ENCODE measurements at regions not wholly inside any gene's neighbourhood (a gene's known extent, or its start where the extent isn't known, plus 50 kb on each side); places are given as distances from the start of the nearest gene placed in this dataset.
A peak's percentile ranks its signal among the peaks of the same experiment; 100 is the strongest.

DNA sequence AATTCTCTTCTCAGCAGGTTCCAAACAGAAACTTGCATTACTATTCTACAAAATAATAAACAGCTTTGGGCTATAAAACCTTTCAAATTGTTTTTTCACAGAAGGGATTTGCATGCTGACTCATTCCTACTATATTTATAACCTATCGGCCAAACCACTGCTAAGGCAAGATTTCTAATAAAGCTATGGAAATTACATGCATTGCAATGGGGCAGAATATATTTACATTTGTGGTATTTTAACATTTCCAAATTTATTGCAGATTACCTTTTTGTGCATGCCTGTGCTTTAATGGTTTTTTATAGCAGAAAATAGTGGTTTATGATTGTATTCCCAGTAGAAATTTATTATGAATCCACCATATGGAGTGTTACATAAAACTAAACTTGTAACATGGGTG, 69.0 kb upstream of the NPVF start:
- TF ChIP-seq POLR2A (IDR thresholded peaks at IDR 0.05) (no peak), POLR2AphosphoS5 (IDR thresholded peaks at IDR 0.05) (no peak)
- TF ChIP-seq, protein P1, sequence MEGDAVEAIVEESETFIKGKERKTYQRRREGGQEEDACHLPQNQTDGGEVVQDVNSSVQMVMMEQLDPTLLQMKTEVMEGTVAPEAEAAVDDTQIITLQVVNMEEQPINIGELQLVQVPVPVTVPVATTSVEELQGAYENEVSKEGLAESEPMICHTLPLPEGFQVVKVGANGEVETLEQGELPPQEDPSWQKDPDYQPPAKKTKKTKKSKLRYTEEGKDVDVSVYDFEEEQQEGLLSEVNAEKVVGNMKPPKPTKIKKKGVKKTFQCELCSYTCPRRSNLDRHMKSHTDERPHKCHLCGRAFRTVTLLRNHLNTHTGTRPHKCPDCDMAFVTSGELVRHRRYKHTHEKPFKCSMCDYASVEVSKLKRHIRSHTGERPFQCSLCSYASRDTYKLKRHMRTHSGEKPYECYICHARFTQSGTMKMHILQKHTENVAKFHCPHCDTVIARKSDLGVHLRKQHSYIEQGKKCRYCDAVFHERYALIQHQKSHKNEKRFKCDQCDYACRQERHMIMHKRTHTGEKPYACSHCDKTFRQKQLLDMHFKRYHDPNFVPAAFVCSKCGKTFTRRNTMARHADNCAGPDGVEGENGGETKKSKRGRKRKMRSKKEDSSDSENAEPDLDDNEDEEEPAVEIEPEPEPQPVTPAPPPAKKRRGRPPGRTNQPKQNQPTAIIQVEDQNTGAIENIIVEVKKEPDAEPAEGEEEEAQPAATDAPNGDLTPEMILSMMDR (IDR thresholded peaks at IDR 0.05), result no peak
- intact Hi-C loops (cut with DNase I; ENCODE audit: low total_unique reads), result no loop called here

DNA sequence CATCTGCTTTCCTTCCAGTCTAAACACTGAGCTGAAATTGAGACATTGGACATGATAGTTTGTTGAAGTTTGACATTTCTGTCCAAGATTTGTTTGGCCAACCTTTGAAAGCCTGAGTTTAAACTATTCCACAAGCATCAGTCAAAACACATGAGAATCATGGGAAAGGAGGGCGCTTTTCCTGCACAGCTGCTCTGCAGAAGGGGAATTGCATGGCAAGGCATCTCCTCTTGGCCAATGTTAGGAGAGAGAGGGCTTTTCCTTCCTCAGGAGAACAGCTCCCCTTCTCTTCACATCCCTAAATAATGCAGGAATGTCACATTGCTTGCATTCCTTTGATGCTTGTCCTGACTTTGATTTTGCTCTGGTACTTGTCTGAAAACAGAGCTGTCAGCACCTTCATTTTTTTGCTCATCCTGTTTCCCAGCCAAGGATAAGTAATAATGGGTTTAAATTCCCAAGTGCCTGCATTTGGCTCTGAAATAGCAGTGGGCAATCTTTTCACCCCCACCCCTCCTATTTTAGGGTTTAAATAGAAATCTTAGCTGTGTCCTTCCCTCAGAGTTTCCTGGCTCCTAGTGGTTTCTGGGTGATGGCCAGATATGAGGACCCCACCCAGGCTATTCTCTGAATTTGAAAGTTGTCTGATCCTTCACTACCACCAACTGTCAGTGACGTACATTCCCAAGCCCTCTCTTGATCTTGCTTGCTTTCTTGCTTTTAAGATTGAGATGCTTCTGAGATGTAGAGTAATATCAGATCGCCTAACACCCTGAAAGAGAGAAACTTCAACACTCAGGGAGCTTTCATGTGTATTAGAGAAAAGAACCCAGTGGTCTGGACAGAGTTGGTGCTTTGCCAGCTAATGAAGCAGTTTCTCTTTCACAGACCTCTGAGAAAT, 75.2 kb upstream of the NPVF start:
- intact Hi-C loops (cut with DNase I; ENCODE audit: low total_unique reads), result no loop called here
- Histone ChIP-seq H3K4me1 (no peaks in the 10 kb centered on the region), H3K9me3 (no peaks in the 10 kb centered on the region), H3K27ac (no peak overlapping the region), H3K27me3 (no peaks in the 10 kb centered on the region), H3K4me3 (no peak overlapping the region), H3K36me3 (no peaks in the 10 kb centered on the region)
- no peak for DNase-seq (ENCODE audit: low spot score in 2 of 2)
- TF ChIP-seq POLR2AphosphoS5 (IDR thresholded peaks at IDR 0.05), result peak in 1 of 3 donors; percentile 74
- no peak for TF ChIP-seq POLR2A (IDR thresholded peaks at IDR 0.05)
- TF ChIP-seq, protein P1 (IDR thresholded peaks at IDR 0.05), result no peak

More for the DNA sequence above, 69.0 kb upstream of the NPVF start:
- no peak overlapping the region for H3K27ac ChIP-seq
- no peaks in the 10 kb centered on the region for H3K9me3 ChIP-seq
- no peak for DNase-seq (ENCODE audit: low spot score in 2 of 2)
- no peaks in the 10 kb centered on the region for H3K27me3 ChIP-seq
- no peaks in the 10 kb centered on the region for H3K4me1 ChIP-seq
- H3K36me3 ChIP-seq, result no peaks in the 10 kb centered on the region
- no peak overlapping the region for H3K4me3 ChIP-seq

DNA sequence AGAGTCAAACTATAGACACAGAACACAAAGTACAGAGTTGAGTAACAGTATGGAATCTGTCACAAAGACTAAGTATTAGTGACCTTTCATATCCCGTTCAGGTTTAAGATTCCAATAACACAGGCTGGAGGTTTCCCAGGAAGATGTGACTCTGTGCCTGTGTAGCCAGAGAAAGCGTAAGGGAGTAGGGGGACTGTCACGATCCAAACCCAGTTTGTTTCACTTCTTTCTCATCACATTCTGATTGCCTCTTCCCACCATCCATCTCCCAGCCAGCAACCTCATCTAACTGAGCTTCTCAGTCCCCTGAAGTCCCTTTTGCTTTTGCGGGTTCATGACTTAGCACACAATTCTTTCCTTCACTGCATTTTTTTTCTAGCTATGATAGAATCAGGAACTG, 76.4 kb upstream of the NPVF start:
- intact Hi-C loops (cut with DNase I; ENCODE audit: low total_unique reads), result no loop called here
- H3K36me3 ChIP-seq, result no peaks in the 10 kb centered on the region
- TF ChIP-seq POLR2AphosphoS5 (IDR thresholded peaks at IDR 0.05), result no peak
- TF ChIP-seq POLR2A (IDR thresholded peaks at IDR 0.05), result no peak
- TF ChIP-seq, protein P1 (IDR thresholded peaks at IDR 0.05), result no peak
- no peaks in the 10 kb centered on the region for H3K27me3 ChIP-seq
- no peak overlapping the region for H3K27ac ChIP-seq
- H3K9me3 ChIP-seq, result no peaks in the 10 kb centered on the region
- no peak overlapping the region for H3K4me3 ChIP-seq
- no peak for DNase-seq (ENCODE audit: low spot score in 2 of 2)
- no peaks in the 10 kb centered on the region for H3K4me1 ChIP-seq

DNA sequence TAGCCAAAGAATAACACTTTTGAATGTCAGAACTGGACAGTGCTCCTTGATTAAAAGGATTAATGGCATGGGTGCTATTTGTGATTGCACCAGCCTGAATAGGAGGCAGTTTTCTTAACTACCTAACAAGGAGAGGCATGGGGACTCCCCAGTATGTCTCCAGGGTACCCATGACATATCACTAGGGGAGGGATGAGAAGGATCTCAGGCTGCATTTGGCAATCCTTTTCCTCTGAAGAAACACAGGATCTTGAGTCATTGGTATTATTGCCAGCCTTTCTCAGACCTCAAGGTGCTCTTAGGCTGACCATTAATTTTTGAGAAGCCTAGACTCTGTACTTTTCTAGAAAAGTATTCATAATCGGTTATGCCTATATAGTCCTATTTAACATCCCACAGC, 77.5 kb upstream of the NPVF start:
- TF ChIP-seq POLR2AphosphoS5 (IDR thresholded peaks at IDR 0.05), result no peak
- H3K4me3 ChIP-seq, result no peak overlapping the region
- no peaks in the 10 kb centered on the region for H3K9me3 ChIP-seq
- H3K36me3 ChIP-seq, result no peaks in the 10 kb centered on the region
- no peak for DNase-seq (ENCODE audit: low spot score in 2 of 2)
- H3K4me1 ChIP-seq, result no peaks in the 10 kb centered on the region
- H3K27ac ChIP-seq, result no peak overlapping the region
- intact Hi-C loops (cut with DNase I; ENCODE audit: low total_unique reads), result no loop called here
- no peaks in the 10 kb centered on the region for H3K27me3 ChIP-seq

DNA sequence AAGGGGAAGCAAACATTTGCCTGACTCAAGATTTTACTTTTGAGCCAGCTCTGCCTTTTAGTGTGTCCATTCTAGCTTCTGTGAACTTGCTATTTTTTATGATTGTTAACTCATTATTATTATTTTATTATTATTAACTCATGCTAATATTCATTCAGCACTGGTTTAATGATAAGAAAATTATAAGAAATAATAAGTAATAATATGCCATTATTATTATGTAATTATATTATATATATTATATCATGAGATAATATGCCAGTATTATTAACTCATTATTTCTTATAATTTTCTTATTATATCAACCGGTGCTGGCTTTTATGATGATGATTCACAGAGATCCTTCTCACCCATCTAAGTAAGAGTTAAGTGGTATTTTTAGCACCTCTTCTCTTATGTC, 79.3 kb upstream of the NPVF start:
- Histone ChIP-seq H3K27me3 (no peaks in the 10 kb centered on the region), H3K36me3 (no peaks in the 10 kb centered on the region), H3K27ac (no peak overlapping the region), H3K9me3 (no peaks in the 10 kb centered on the region), H3K4me3 (no peak overlapping the region), H3K4me1 (no peaks in the 10 kb centered on the region)
- TF ChIP-seq POLR2A (IDR thresholded peaks at IDR 0.05) (no peak), POLR2AphosphoS5 (IDR thresholded peaks at IDR 0.05) (no peak)
- TF ChIP-seq, protein P1 (IDR thresholded peaks at IDR 0.05), result no peak
- intact Hi-C loops (cut with DNase I; ENCODE audit: low total_unique reads), result no loop called here
- no peak for DNase-seq (ENCODE audit: low spot score in 2 of 2)

Measured in breast epithelium (tissue), 4 donors.